GM13976 (cell line): ENCODE measurements at regions not wholly inside any gene's neighbourhood (a gene's known extent, or its start where the extent isn't known, plus 50 kb on each side); places are given as distances from the start of the nearest gene placed in this dataset.
A peak's percentile ranks its signal among the peaks of the same experiment; 100 is the strongest.

ENCODE experiments used
- DNase-seq: peaks from one replicate; pipeline ENCODE4 v3.0.0; 2012; ENCODE audit warnings: low spot score
- in situ Hi-C: fragments of 300-500 bp; cut with MboI; formaldehyde crosslinking; loops from one replicate; pipeline ENCODE4 v1.12.0; 2022; ENCODE audit warnings: low sequenced_read_pairs, mixed read lengths, inconsistent platforms; ENCODE audit not compliant: unreplicated experiment
- TF ChIP-seq, protein P1 (sequence below): IDR thresholded peaks from 2 replicates; pipeline ENCODE4 v1.5.1; 2012; ENCODE audit warnings: borderline replicate concordance, mild to moderate bottlenecking; ENCODE audit not compliant: insufficient read depth; ENCODE audit errors: extremely low read depth, missing control alignments, control extremely low read depth

DNA sequence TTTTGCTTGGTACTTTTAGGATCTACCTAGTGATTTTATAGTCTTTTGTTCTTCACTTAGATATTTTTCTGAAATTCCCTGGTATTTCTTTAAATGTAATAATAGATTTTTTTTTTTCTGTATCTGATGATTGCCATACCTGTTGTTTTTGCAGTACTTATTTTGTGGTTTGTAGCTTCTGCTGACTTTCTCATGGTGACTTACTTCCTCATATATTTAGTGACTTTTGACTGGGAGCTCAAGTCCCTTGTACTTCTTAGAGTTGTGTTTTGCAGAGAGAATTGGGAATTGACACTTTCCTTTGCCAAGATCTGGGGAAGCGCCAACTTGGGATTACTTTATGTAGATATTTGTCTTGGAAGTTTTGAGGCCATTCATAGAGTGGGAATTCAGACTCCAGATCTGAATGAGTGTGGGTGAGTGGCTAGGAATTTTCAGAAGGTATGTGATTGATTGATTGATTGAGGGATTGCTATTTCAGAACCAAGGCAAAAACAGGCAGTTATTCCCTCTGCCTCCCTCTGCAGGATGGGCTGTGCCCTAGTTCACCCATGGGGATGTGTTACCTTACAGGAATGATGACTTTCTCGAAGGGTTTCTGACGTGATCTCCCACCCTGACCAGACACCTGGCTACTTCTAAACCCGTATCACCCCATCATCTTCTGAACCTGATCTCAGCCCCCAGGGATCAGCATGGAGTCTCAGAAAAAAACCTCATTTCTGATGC, 219.5 kb downstream of the URB2 start:
- DNase-seq = no peak
- TF ChIP-seq, protein P1, sequence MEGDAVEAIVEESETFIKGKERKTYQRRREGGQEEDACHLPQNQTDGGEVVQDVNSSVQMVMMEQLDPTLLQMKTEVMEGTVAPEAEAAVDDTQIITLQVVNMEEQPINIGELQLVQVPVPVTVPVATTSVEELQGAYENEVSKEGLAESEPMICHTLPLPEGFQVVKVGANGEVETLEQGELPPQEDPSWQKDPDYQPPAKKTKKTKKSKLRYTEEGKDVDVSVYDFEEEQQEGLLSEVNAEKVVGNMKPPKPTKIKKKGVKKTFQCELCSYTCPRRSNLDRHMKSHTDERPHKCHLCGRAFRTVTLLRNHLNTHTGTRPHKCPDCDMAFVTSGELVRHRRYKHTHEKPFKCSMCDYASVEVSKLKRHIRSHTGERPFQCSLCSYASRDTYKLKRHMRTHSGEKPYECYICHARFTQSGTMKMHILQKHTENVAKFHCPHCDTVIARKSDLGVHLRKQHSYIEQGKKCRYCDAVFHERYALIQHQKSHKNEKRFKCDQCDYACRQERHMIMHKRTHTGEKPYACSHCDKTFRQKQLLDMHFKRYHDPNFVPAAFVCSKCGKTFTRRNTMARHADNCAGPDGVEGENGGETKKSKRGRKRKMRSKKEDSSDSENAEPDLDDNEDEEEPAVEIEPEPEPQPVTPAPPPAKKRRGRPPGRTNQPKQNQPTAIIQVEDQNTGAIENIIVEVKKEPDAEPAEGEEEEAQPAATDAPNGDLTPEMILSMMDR = no peak
- in situ Hi-C loops = no loop called here

DNA sequence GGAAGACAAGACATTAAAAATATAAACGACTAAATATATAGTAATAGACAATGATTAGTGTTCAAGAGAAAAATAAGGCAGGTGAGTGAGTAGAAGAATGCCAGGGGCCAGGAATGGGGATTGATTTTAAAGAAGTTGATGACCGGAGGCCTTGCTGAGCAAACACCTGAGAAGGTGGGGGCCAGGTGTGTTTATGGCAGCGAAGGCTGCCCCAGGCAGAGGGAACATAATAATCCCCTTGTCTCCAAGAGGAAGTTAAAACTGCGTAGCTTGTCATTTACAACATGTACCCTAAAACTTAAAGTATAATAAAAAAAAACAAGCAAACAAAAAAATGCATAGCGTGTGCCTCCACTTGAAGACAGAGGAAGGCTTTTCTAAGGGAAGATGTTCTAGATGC, 220.3 kb downstream of the URB2 start:
- TF ChIP-seq, protein P1 = no peak
- DNase-seq = no peak
- in situ Hi-C loops = no loop called here

DNA sequence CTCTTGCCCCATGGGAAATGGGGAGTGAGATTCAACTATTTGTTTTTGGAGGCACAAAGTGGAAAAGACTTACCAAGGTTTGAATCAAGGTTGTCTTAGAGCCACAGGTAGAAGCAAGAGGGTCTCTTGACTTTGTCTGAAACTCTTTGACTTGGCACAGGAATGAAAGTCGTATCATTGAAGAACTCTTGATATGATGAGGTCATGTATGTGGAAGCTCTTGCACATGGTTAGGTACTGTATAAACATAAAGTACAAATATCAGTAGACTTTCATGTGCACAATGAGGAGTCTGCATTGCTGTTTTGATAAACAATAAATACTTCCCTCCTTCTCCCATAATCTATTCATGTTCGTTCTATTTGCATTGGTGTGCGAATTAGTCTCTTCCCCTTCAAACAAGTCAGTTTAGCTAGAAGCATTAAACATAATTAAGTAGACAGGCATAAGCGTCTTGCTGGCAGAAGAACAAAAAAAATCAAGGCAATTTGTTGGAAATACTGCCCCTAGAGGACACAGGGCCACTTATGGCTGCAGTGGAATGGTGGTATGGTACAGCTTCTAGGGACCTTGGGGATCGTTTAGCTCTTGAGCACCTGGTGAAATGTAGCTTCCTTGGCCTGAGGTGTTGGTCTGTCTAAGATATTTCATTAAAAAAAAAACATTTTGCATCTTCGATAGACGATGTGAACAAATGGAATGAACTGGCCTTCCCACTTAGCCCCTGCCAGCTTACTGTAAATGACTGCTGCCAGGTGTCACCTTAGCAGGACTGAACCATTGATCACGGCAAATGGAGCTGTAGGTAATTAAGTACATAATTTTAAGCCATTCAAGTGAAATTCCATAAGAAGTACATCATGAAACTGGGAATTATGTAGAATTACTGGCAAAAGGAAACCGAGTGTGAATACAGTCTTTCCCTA, 218.0 kb upstream of the GALNT2 start:
- TF ChIP-seq, protein P1 = peak; percentile 43
- DNase-seq = peak; percentile 36
- in situ Hi-C loops = no loop called here

DNA sequence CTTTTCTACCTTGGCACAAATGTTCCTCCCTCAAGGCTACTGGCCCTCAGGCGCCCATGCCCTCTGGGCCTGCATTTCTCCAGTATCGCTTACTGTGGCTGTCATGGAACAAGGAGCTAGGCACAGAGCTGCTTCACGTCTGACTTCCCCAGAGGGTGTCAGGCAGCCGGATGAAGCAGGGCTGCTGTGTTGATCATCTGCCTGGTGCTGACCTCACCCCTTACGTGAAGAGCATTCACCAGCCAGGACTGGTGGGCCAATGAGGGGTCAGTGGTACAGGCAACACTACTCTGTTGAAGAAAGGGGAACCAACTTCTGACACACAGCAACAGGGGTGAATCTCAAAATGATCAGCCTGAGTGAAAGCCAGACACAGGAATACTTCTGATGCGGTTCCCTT, 215.5 kb upstream of the GALNT2 start:
- in situ Hi-C loops = no loop called here
- TF ChIP-seq, protein P1 = no peak
- DNase-seq = no peak

DNA sequence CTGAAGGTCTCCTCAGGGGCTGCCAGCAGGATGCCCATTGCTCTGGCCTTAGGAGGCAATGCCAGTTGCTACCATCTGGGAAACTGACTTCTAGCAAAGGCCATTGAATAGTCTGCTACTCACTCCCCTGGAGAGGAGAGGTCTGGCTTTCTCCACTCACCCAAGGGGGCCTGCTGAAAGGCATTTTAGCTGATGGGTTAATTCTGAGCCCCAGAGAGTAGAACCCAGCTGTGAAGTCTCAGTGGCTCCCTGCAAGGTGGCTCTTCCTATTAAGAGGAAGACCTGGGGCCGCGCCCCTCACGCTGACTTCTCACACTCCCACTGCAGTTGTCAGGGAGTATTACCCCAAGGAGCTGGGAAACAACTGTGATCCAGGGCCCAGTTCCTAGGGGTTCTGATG, 213.3 kb upstream of the GALNT2 start:
- TF ChIP-seq, protein P1 = no peak
- DNase-seq = no peak
- in situ Hi-C loops = no loop called here

DNA sequence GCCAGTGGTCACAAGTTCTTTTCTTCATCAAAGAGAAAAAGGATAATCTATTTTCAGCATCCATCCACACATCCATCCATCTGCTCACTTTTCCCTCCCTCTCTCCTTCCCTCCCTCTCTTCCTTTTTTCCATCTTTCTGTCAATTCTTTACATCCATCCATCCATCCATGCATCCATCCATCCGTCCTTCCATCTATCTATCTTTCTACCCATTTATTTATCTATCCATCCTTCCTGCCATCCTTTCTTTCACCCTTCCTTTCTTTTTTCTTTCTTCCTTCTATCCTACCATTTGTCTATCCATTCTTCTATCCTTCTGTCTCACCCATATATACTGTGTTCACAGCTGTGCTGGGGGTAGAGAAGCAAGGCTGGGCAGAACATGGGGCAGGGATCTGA, 212.4 kb upstream of the GALNT2 start:
- TF ChIP-seq, protein P1 = no peak
- no peak for DNase-seq
- in situ Hi-C loops = no loop called here
